NT2/D1 (cell line): ENCODE measurements at regions not wholly inside any gene's neighbourhood (a gene's known extent, or its start where the extent isn't known, plus 50 kb on each side); places are given as distances from the start of the nearest gene placed in this dataset.
"Not testable (repeated sequence)": the region's sequence is repeated elsewhere in the genome, so short reads cannot be mapped to it uniquely, and the experiment has no call there.

Experiments
- DNase-seq: peaks from one replicate; pipeline ENCODE4 v3.0.0-alpha.2; 2011; ENCODE audit warnings: low read depth, low spot score
- H3K27me3 ChIP-seq: 2 replicates; pipeline ENCODE4 v1.6.0; 2011; ENCODE audit warnings: mild to moderate bottlenecking; ENCODE audit not compliant: insufficient read length, insufficient read depth
- H3K36me3 ChIP-seq: 2 replicates; pipeline ENCODE4 v1.6.1; 2011; ENCODE audit warnings: mild to moderate bottlenecking, low read length, mixed read lengths; ENCODE audit not compliant: insufficient read depth, insufficient read length
- H3K4me1 ChIP-seq: 2 replicates; pipeline ENCODE4 v1.5.1; 2011; ENCODE audit not compliant: insufficient read depth, insufficient read length
- H3K4me3 ChIP-seq: 2 replicates; pipeline ENCODE4 v1.5.1; 2011; ENCODE audit warnings: low read depth; ENCODE audit not compliant: insufficient read length
- H3K9ac ChIP-seq: 2 replicates; pipeline ENCODE4 v1.6.0; 2011; ENCODE audit warnings: low read depth; ENCODE audit not compliant: insufficient read length
- H3K9me3 ChIP-seq: 2 replicates; pipeline ENCODE4 v1.5.1; 2011; ENCODE audit warnings: mild to moderate bottlenecking, low read length; ENCODE audit not compliant: insufficient read depth
- SUZ12 ChIP-seq: IDR thresholded peaks from 2 replicates; pipeline ENCODE4 v1.6.1; 2011; ENCODE audit not compliant: insufficient read length, insufficient read depth; ENCODE audit errors: extremely low read depth
- YY1 ChIP-seq: IDR thresholded peaks from 2 replicates; pipeline ENCODE4 v1.6.1; 2011; ENCODE audit not compliant: insufficient read length, insufficient read depth
- ZNF274 ChIP-seq: IDR thresholded peaks from 2 replicates; pipeline ENCODE4 v1.6.1; 2011; ENCODE audit warnings: mild to moderate bottlenecking, low read depth, low read length

GRCh38 chr9:65465246-65465895, 180.4 kb upstream of the FOXD4L5 start:
- not testable (repeated sequence) for H3K4me1 ChIP-seq, H3K4me3 ChIP-seq, DNase-seq, H3K27me3 ChIP-seq, H3K9ac ChIP-seq, H3K9me3 ChIP-seq, H3K36me3 ChIP-seq

- H3K9ac ChIP-seq, H3K36me3 ChIP-seq, H3K4me1 ChIP-seq, H3K9me3 ChIP-seq, H3K4me3 ChIP-seq, DNase-seq, H3K27me3 ChIP-seq: not testable (repeated sequence)
Observed at GRCh38 chr9:65462476-65462875, 177.5 kb upstream of the FOXD4L5 start.

- TF ChIP-seq SUZ12 (no peak), YY1 (no peak), ZNF274 (no peak)
- H3K9me3 ChIP-seq = no peaks in the 10 kb centered on the region
- no peaks in the 10 kb centered on the region for H3K4me1 ChIP-seq
- H3K27me3 ChIP-seq = no peaks in the 10 kb centered on the region
- H3K4me3 ChIP-seq = no peak overlapping the region
- no peak for DNase-seq
- no peak overlapping the region for H3K9ac ChIP-seq
- H3K36me3 ChIP-seq = no peaks in the 10 kb centered on the region
Observed at GRCh38 chr9:65459756-65460320, 174.8 kb upstream of the FOXD4L5 start.

- no peaks in the 10 kb centered on the region for H3K9me3 ChIP-seq
- no peaks in the 10 kb centered on the region for H3K36me3 ChIP-seq
- TF ChIP-seq SUZ12 (no peak), YY1 (no peak), ZNF274 (no peak)
- H3K9ac ChIP-seq = no peak overlapping the region
- H3K4me3 ChIP-seq = no peak overlapping the region
- no peaks in the 10 kb centered on the region for H3K27me3 ChIP-seq
- DNase-seq = no peak
- no peaks in the 10 kb centered on the region for H3K4me1 ChIP-seq
Observed at GRCh38 chr9:65458992-65459391, 174.0 kb upstream of the FOXD4L5 start.

DNA sequence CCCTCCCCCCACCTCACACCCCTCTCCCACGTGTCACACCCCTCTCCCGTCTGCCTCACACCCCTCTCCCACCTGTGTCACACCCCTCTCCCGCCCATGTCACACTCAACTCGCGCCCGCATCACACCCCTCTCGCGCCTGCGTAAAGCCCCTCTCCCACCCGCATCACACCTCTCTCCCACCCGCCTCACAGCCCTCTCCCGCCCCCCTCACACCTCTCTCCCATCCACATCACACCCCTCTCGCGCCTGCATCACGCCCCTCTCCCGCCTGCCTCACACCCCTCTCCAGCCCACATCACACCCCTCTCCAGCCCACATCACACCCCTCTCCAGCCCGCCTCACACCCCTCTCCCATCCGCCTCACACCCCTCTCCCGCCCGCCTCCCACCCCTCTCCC, 173.5 kb upstream of the FOXD4L5 start:
- H3K27me3 ChIP-seq = no peaks in the 10 kb centered on the region
- no peaks in the 10 kb centered on the region for H3K36me3 ChIP-seq
- no peak for TF ChIP-seq YY1
- no peak for TF ChIP-seq SUZ12
- no peak for TF ChIP-seq ZNF274
- no peak for DNase-seq
- no peak overlapping the region for H3K9ac ChIP-seq
- no peaks in the 10 kb centered on the region for H3K9me3 ChIP-seq
- H3K4me3 ChIP-seq = no peak overlapping the region
- H3K4me1 ChIP-seq = no peaks in the 10 kb centered on the region

- not testable (repeated sequence) for DNase-seq, H3K27me3 ChIP-seq, H3K9me3 ChIP-seq, H3K36me3 ChIP-seq, H3K4me1 ChIP-seq, H3K9ac ChIP-seq, H3K4me3 ChIP-seq
Observed at GRCh38 chr9:65456991-65457390, 172.0 kb upstream of the FOXD4L5 start.

DNA sequence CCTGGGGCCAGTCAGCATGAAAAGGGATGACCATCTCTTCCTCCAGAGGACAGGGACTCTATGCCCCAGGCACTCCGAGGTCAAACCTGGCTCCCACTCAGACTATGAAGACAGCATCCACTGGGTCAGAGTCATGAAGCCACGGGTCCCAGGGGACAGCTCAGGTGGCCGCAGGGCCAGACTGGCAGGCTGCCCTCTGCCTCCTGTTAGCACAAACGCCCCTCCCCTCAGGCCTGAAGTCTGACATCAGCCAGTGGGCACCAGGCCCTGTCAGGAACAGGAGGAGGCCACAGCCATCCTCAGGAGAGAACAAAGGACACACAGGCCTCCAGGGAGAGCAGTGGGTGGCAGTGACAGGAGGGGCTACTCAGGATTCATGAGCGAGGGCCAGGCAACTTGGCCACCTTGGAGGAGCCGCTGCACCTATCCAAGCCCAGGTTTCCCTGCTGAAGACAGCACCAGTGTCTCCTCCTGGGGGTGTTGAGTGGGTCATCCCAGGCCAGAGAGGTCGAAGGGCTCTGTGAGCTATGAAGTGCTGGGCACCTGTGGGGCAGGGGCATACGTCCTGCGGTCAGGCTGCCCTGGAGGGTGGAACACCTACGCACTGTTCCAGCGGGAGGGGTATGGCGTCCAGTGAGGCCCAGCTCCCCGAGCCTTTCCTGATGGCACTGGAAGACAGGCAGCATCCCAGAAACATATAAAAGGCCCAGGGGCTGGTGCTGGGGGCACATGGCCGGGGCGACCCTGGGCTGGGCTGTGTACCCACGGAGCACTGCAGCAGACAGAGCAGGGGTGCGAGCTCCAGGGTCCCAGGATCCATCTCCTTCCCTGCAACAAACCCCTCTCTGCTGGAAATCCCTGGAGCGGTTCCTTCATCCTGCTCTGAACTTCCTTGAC, 171.0 kb upstream of the FOXD4L5 start:
- not testable (repeated sequence) for DNase-seq, H3K4me1 ChIP-seq, H3K9ac ChIP-seq, H3K4me3 ChIP-seq, H3K27me3 ChIP-seq, H3K9me3 ChIP-seq, H3K36me3 ChIP-seq

DNA sequence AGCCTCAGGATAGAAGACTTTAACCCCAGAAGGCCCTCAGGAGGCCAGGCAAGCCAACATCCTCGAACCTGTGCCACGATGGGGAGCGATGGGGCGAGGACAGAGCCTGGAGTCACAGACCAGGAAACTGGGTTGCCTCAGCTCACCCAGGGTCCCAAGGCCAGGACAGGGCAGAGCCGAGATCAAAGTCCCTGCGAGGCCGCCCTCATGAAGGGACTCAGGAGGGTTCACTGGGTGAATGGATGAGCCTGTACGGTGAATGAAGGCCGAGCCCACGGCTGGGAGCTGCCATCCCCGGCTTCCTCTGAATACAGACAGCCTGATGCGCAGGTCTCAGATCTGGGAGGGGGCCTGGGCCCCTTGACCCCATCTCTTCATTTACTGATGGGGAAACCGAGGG, 170.1 kb upstream of the FOXD4L5 start:
- H3K4me3 ChIP-seq, DNase-seq, H3K4me1 ChIP-seq, H3K36me3 ChIP-seq, H3K27me3 ChIP-seq, H3K9me3 ChIP-seq, H3K9ac ChIP-seq: not testable (repeated sequence)

- H3K36me3 ChIP-seq, H3K4me3 ChIP-seq, H3K9ac ChIP-seq, H3K9me3 ChIP-seq, H3K4me1 ChIP-seq, H3K27me3 ChIP-seq, DNase-seq: not testable (repeated sequence)
Observed at GRCh38 chr9:65454666-65455065, 169.7 kb upstream of the FOXD4L5 start.

- not testable (repeated sequence) for H3K9ac ChIP-seq, DNase-seq, H3K9me3 ChIP-seq, H3K27me3 ChIP-seq, H3K4me3 ChIP-seq, H3K4me1 ChIP-seq, H3K36me3 ChIP-seq
Observed at GRCh38 chr9:65454034-65454433, 169.0 kb upstream of the FOXD4L5 start.
